HG03432 (cell line): ENCODE measurements at regions not wholly inside any gene's neighbourhood (a gene's known extent, or its start where the extent isn't known, plus 50 kb on each side); places are given as distances from the start of the nearest gene placed in this dataset.

Source experiments
- ATAC-seq: cut with Tn5 transposase; IDR thresholded peaks from one replicate; pipeline ENCODE4 v1.9.1; 2021; ENCODE audit warnings: mild to moderate bottlenecking, moderate library complexity; ENCODE audit not compliant: unreplicated experiment

GRCh38 chr12:132395908-132396305 lies 66.5 kb upstream of the GALNT9 start:
- ATAC-seq, result no peak

DNA sequence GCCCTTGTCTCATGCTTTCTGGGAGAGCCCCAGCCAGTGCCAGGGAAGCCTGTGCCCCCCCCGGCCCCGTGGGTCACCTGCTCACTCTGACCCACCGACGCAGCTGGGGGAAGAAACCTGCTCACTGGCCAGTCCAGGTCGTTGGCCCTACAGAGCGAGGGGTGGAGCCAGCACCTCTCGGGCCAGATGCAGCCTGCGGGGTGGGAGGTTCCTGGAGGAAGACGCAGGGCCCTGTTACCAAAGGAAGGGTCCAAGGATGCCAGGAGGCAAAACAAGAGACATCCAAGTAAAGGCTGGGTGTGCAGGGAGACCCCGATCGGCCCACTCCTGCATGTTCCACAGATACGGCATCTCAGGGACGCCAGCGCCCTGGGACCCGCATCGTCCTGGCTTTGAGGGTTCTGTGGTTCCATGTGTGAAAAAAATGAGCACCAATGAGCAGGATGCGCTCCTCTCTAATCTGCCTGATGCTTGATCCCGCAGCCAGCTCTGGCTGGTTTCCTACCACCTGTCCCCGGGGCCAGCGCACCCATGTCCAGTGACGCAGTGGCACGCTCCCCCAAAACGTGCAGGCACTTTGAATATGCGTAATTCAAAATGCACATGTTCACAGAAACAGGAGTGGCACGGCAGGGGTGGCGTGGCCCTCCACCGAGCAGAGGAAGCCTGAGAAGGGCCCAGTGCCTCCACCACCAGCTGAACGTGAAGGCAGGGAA lies 66.0 kb upstream of the GALNT9 start:
- no peak for ATAC-seq

- ATAC-seq, result no peak
Observed at GRCh38 chr12:132393991-132394949, 64.9 kb upstream of the GALNT9 start.

DNA sequence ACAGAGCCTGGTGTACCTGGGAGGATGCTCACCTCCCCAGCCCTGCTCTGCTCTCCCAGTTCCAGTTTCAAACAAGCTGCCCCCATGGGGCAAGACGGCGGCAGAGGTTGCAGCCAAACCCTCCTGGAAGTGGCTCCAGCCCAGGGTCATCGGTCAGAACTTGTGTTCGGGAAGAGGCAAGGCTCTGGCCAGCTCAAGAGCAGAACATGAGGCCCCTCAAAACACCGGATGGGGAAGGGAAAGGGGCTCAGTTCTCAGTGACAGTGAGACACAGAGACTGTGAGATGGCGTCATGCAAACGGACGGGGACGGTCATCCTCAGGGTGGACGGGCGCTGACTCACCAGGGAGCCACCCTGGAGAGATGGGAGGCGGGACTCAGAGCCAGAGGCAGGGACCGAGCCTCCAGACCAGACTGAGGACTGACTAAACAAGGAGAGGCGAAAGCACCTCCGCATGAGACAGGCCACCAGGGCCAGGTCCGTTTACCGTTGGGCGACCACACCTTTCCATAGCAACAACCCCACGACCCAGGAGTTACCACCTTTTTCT lies 63.9 kb upstream of the GALNT9 start:
- ATAC-seq, result no peak

DNA sequence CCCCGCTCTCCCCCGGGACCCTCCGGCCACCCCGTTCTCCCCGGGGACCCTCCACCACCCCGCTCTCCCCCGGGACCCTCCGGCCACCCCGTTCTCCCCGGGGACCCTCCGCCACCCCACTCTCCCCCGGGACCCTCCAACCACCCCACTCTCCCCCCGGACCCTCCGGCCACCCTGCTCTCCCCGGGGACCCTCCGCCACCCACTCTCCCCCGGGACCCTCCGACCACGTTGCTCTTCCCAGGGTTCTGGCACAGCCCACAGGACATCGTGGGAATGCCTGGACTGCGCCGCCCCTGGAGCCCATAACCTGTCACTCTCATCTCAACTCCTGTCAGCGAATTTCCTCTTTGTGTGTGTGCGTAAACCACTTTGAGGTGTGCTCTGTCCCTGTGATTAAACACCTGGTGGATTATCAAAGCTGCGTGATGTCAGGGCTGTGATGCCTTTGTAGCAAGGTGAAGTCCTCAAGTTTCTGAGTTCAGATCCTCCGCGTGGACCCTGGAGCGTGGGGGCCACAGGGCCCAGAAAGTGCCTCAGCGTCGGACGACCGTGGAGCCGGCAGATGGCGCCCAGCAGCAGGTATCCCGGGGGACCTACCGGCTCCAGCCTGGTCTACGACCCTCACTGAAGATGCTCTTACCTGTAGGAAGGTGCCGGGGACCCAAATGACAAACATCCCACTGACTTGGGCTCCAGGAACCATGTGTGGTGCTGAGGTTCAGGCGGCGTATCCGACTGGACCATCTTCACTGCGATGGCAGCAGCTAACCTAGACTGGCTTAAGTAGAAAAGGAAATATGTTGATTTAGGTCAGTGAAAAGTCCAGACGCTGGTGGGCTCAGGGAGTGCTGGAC lies 63.2 kb upstream of the GALNT9 start:
- ATAC-seq, result no peak

DNA sequence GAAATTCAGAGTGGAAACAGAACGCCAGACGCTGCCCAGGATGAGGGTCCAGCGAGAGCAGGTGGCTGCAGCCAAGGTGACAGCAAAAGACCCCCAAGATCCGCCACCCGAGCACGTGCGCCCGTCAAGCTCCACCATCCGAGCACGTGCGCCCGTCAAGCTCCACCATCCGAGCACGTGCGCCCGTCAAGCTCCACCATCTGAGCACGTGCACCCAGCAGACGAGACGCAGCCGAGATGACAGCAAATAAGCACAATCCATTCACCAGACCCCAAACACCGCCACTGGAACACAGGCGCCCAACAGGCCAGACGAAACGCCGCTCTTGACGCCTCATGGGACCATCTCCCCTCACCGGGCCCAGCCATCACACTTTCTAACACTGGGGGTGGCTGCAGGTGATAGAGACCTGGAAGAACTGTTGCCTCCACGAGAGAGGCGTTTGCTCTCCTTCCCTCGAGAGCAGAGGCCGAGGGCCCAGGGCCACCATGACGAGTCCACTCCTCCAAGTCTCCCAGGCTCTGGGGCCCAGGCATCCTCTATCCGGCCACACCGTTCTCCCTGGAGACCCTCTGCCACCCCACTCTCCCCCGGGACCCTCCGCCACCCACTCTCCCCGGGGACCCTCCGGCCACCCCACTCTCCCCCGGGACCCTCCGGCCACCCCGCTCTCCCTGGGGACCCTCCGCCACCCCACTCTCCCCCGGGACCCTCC lies 62.1 kb upstream of the GALNT9 start:
- no peak for ATAC-seq

DNA sequence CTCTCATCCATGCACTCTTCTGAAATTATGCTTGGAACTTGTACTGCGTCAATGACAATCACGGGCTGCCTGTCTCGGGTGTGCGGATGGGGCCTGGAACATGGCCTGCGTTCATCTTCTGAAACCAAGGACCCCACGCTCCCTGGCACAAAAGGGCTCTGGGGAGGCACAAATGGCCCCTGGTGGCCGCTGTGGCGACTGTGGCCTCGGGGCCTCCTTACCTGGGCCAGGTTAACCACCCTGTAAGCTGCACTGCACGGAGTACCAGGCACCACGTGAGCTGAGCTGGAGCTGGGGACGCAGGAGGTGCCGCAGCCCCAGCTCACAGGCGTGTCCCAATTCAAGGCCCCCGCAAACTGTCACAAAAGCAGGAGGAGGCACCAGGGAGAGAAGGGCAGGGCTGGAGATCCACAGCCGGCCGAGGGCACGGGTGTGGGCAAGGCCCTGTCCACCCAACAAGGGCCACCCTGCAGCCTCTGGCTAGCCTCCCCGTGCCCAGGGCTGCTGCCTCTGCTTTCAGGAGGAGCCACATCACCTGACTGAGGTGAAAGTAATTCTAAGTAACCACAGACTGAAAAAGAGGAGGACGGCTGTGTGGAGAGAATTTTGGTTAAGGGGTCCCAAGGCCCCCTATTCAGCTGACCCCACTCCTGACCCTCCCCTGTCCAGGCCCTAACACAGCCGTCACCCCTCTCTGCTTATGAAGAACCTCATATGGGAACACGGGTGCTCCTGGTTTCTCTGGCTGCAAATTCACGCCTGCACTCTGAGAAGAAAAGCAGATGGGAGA lies 61.1 kb upstream of the GALNT9 start:
- no peak for ATAC-seq

DNA sequence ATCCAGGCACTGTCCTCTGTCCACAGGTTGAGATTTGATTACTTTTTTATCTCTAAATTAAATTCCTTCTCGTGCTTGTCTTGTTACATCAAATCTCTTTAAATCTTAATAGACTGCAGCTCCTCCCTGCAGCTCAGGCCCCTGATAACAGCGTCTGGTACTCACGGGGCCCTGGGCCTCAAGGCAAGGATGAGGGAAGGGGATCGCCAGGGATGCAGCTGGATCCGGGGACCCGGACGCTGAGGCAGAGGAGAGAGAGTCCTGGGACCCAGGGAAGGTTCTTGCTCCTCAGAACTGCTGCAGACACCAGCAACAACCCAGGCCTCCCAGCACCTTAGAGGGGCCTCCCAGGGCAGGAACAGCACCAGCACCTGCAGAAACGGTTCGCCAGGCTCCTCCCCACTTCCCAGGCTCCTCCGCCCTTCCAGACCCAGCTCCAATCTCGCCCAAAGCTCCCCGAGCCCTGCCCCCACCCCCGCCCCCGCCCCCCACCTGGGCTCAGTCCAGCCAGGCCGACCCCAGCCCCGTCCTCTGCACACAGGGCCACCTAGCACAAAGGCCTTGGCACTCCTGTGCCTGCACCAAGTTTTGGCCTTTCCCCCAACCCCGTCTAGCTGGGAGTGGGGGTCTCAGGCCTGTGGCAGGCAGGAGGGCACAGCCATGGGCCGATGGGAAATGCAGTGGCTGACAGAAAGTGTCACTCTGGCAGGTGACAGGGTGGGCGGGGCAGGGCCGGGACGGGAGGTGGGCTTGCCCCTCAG lies 60.3 kb upstream of the GALNT9 start:
- no peak for ATAC-seq

GRCh38 chr12:132389026-132389425 lies 59.6 kb upstream of the GALNT9 start:
- no peak for ATAC-seq

- no peak for ATAC-seq
Observed at GRCh38 chr12:132388379-132389015, 59.1 kb upstream of the GALNT9 start.

- ATAC-seq, result no peak
Observed at GRCh38 chr12:132386926-132387497, 57.6 kb upstream of the GALNT9 start.

DNA sequence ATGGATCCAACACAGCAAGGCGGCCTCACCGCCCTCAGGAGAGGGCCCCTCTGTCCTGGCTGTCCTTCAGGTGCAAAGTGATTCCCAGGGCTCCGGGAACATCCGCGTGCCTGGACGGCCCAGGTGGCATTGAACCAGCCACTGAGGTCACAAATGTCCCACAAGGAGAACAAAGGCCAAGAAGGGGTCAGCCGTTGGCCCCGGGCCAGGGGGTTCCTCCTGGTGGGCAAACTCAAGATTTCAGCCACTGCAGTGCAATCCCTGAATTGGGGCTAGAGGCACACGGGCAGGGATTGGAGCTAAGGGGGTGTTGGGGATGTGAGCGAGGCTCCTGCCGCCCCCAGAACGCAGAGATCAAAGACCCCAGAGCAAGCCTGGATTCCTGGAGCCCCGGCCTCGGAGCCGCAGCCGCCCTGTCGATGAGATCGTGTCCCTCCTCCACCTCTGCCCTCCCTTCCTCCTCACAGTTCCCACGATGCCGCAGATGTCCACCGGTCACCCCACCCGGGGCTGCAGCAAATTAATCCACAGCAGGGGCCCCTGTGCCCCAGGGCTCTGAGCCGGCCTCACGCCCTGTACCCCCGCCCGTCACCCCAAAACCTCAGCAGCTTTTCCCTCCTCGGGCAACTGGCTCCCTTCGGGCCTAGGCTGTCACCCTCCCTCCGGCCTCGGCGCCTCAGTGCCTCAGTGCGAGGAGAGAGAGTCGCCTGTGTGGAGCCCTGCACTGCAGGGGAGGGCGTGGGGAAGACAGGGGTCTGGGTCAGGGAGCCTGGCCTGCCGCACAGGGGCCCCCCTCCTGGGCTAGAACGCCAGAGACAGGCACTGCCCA lies 56.7 kb upstream of the GALNT9 start:
- ATAC-seq, result no peak

GRCh38 chr12:132384916-132385774 lies 55.8 kb upstream of the GALNT9 start:
- ATAC-seq, result no peak

DNA sequence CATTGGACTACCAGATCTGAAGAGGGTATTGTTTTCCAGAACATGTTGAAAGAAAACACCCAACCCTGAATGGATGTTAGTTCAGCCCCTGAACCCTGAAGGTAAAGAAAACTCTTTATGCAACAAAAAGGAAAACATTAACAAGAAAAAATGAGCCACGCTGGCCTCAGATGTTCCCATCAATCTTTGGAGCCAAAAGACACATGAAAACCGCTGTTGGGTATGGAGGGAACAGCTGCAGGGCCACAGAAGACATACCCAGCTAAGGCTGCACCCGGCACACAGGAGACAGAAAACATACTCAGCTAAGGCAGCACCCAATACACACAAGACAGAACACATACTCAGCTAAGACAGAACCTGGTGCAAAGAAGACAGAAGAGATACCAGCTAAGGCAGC lies 51.3 kb upstream of the GALNT9 start:
- ATAC-seq, result no peak

DNA sequence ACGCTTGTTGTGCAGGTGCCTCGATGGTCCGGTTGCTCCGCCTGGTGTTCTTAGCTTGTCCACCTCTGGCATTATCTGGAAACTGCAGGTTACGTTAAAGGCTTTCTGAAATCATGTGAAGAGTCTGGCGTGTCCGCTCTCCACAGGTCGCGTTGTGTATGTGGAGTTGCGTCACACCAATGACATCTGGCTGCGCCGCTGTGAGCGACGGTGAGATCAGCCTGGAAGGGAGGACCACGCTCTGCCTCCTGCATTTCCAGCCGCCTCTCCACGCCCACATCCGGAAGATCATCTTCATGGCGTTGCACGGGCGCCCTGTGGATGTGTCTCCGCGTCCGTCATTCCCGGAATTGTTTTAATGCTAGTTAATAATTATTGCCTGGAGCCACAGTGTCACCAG lies 50.6 kb upstream of the GALNT9 start:
- ATAC-seq, result no peak

DNA sequence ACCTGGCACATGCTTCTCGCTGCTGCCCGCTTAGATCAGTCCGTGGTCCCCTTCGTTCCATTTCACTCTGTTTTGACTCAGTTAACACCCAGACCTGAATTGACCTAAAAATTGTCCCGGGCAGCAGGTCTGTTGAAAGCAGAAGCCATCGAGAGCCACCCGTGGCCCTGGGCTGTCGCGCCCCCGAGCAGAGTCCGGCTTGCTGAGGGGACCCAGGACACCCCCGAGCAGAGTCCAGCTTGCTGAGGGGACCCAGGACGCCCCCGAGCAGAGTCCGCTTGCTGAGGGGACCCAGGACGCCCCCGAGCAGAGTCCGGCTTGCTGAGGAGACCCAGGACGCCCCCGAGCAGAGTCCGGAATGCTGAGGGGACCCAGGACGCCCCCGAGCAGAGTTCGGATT lies 50.2 kb upstream of the GALNT9 start:
- no peak for ATAC-seq
